Right atrium auricular region (tissue), 2 donors: ENCODE measurements at regions not wholly inside any gene's neighbourhood (a gene's known extent, or its start where the extent isn't known, plus 50 kb on each side); places are given as distances from the start of the nearest gene placed in this dataset.
A peak's percentile ranks its signal among the peaks of the same experiment; 100 is the strongest.

Experiments used
- DNase-seq: peaks from one replicate; pipeline ENCODE4 v3.0.0-alpha.2; 2019; ENCODE audit warnings: low spot score
- H3K27ac ChIP-seq, 2 donors: fragments of 200-600 bp; sonication (generic); 1 replicate in 1 of 2; 2 replicates in 1 of 2; pipeline ENCODE4 v1.5.1; 2016 to 2019
- H3K27me3 ChIP-seq, 2 donors: fragments of 200-600 bp; sonication (generic); one replicate each; pipeline versions ENCODE4 v1.5.1 to v1.6.0; 2017 to 2019
- H3K36me3 ChIP-seq: fragments of 200-600 bp; sonication (generic); one replicate; pipeline ENCODE4 v1.5.1; 2016
- H3K4me1 ChIP-seq, 2 donors: fragments of 200-600 bp; sonication (generic); one replicate each; pipeline versions ENCODE4 v1.5.1 to v1.6.0; 2017 to 2019
- H3K4me3 ChIP-seq, 2 donors: fragments of 200-600 bp; sonication (generic); 1 replicate in 1 of 2; 2 replicates in 1 of 2; pipeline ENCODE4 v1.5.1; 2017 to 2019; ENCODE audit warnings: mild to moderate bottlenecking in 1 of 2, moderate library complexity in 1 of 2
- H3K9me3 ChIP-seq, 2 donors: fragments of 200-600 bp; sonication (generic); one replicate each; pipeline ENCODE4 v1.5.1; 2019
- TF ChIP-seq, protein P1 (sequence below), 2 donors: fragments of 200-600 bp; sonication (generic); IDR thresholded peaks; one replicate each; pipeline ENCODE4 v1.5.1; 2019; ENCODE audit warnings: antibody characterized with exemption in 2 of 2

DNA sequence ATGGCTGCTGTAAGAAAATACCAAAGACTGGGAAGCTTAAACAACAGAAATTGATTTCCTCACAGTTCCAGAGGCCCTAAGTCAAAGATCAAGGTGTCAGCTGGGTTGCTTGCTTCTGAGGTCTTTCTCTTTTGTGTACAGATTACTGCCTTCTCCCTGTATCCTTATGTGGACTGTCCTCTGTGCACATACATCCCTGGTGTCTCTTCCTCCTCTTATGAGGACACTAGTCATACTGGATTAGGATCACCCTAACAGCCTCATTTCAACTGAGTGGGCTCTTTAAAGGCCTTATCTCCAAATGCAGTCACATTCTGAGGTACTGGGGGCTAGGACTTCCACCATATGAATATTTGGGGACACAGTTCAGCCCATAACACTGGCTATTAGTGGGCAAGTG, 130.0 kb upstream of the DTNBP1 start:
- peak overlapping the region in 1 of 2 donors; percentile 70 for H3K27ac ChIP-seq
- peaks cover 0 to 24% of the 10 kb centered on the region in 2 donors for H3K4me1 ChIP-seq
- no peaks in the 10 kb centered on the region for H3K27me3 ChIP-seq
- TF ChIP-seq, protein P1, sequence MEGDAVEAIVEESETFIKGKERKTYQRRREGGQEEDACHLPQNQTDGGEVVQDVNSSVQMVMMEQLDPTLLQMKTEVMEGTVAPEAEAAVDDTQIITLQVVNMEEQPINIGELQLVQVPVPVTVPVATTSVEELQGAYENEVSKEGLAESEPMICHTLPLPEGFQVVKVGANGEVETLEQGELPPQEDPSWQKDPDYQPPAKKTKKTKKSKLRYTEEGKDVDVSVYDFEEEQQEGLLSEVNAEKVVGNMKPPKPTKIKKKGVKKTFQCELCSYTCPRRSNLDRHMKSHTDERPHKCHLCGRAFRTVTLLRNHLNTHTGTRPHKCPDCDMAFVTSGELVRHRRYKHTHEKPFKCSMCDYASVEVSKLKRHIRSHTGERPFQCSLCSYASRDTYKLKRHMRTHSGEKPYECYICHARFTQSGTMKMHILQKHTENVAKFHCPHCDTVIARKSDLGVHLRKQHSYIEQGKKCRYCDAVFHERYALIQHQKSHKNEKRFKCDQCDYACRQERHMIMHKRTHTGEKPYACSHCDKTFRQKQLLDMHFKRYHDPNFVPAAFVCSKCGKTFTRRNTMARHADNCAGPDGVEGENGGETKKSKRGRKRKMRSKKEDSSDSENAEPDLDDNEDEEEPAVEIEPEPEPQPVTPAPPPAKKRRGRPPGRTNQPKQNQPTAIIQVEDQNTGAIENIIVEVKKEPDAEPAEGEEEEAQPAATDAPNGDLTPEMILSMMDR (IDR thresholded peaks at IDR 0.05) = no peak
- H3K4me3 ChIP-seq = no peak overlapping the region
- H3K9me3 ChIP-seq = no peaks in the 10 kb centered on the region
- no peak for DNase-seq
- H3K36me3 ChIP-seq = no peaks in the 10 kb centered on the region

DNA sequence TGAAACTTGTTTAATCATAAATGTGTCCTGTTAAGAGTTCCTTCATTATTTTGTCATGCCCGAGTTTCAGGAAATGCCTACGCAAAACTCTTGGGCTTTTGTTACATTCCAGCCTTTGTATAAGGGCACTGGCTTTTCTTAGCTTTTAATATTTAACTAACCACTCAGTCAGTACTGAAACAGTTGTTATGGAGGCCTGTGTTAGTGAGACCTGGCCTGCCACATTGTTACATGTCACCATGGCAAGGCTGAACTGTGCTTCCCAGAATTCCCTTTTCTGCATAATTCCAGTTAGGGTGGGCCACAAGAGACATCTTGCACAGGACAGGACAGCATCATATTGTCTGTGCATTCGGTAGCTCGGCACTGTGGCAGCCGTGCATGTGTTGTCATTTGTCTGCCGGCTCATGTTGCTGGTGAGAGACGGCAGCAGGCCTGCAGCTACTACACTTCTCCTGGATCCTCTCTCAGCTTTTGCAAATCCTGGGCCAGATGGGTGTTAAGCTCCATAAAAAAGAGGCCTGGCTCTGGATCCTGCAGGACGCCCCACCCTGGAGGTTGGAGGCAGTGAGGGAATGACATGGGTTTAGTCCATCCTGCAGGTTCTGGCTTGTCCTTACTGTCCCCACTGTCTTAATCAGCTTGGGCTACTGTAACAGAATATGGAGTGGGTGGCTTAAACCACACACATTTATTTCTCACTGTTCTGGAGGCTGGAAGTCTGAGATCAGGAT, 128.8 kb upstream of the DTNBP1 start:
- H3K4me3 ChIP-seq = no peak overlapping the region
- TF ChIP-seq, protein P1 (IDR thresholded peaks at IDR 0.05) = no peak
- DNase-seq = no peak
- H3K27me3 ChIP-seq = no peaks in the 10 kb centered on the region
- no peaks in the 10 kb centered on the region for H3K9me3 ChIP-seq
- H3K36me3 ChIP-seq = no peaks in the 10 kb centered on the region
- peaks cover 0 to 19% of the 10 kb centered on the region in 2 donors for H3K4me1 ChIP-seq
- H3K27ac ChIP-seq = no peak overlapping the region

DNA sequence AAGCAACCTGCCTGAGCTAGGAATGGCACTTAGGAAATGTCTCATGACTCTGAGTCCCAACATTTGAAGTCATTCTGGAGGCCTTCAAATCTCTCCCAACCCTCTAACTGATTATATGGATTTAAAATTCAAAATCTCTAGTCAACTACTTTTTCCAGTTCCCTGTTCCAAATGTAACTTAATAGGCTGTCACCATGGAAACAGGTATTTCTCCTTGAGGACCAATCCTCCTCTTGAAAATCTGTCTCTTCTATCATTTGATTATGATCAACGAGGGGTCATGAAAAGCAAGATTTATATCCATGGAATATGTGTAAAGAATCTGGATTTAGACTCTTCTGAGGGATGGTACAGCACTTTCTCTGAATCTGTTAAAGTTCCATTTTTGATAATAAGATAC, 127.3 kb upstream of the DTNBP1 start:
- Histone ChIP-seq H3K27ac (no peak overlapping the region), H3K27me3 (no peaks in the 10 kb centered on the region), H3K9me3 (no peaks in the 10 kb centered on the region), H3K4me1 (peaks cover 0 to 11% of the 10 kb centered on the region in 2 donors), H3K36me3 (no peaks in the 10 kb centered on the region), H3K4me3 (no peak overlapping the region)
- DNase-seq = no peak
- TF ChIP-seq, protein P1 (IDR thresholded peaks at IDR 0.05) = no peak

DNA sequence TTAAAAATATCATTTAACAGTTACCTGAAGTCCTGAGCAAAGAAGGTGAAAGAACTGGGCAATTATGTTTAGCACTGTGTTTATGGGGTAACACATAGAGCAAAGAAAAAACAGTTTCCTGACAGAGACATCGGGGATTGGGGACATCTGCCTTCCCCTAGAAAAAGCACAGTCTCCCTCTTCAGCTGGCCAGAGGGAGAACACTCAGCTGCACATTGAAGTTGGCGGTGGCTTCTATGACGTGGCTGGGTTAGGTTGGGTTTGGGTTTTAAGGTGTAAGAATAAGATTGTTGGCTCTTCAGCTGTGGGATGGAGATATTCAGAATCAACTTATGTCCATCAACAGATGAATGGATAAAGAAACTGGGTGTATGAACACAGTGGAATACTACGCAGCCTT, 124.0 kb upstream of the DTNBP1 start:
- Histone ChIP-seq H3K4me1 (no peaks in the 10 kb centered on the region), H3K36me3 (no peaks in the 10 kb centered on the region), H3K9me3 (no peaks in the 10 kb centered on the region), H3K27ac (no peak overlapping the region), H3K4me3 (no peak overlapping the region), H3K27me3 (no peaks in the 10 kb centered on the region)
- DNase-seq = no peak
- TF ChIP-seq, protein P1 (IDR thresholded peaks at IDR 0.05) = no peak

DNA sequence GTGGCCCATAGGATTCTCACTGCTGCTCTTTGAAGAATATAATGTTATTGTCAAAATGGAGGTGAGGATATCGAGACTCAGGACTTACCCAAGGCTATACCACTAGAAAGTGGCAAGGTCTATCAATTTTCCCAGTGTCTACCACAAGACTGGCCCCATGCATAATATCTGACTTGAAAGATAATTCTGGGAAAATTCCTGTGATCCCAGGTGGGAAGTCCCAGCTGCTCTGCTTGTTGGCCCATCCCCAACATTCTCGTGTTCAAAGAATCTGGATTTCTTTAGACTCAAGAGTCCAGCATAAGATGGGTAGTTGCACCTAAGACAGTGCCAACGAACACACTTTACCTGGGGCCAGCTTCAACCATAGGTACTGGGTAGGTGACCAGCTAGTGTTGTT, 120.7 kb upstream of the DTNBP1 start:
- Histone ChIP-seq H3K27ac (no peak overlapping the region), H3K27me3 (no peaks in the 10 kb centered on the region), H3K4me1 (no peaks in the 10 kb centered on the region), H3K4me3 (no peak overlapping the region), H3K9me3 (no peaks in the 10 kb centered on the region), H3K36me3 (no peaks in the 10 kb centered on the region)
- DNase-seq = no peak
- TF ChIP-seq, protein P1 (IDR thresholded peaks at IDR 0.05) = no peak

DNA sequence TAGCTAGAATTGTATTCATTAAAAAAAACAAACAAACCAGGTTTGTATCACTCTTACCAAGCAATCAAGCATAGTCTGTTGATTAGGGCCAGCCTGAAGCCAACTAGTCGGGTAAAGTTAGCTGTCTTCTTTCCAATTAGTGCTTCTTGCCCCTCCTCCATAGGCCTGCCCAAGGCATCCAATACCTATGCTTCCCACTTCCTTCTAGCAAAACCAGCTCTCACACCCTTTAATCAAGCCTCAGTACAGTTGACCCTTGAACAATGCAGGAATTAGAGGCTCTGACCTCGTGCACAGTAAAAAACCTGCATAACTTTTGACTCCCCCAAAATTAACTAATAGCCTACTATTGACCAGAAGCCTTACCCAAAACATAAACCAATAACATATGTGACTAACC, 119.1 kb upstream of the DTNBP1 start:
- no peak for DNase-seq
- H3K4me1 ChIP-seq = no peaks in the 10 kb centered on the region
- H3K9me3 ChIP-seq = no peaks in the 10 kb centered on the region
- TF ChIP-seq, protein P1 (IDR thresholded peaks at IDR 0.05) = no peak
- H3K27me3 ChIP-seq = no peaks in the 10 kb centered on the region
- no peaks in the 10 kb centered on the region for H3K36me3 ChIP-seq
- H3K27ac ChIP-seq = no peak overlapping the region
- no peak overlapping the region for H3K4me3 ChIP-seq
